Stimulated activated CD4-positive, alpha-beta T cell treated with anti-CD3 and anti-CD28 coated beads, TNF-alpha, amount 100 ng/mL, for 48 hours (primary cell): ENCODE measurements at regions not wholly inside any gene's neighbourhood (a gene's known extent, or its start where the extent isn't known, plus 50 kb on each side); places are given as distances from the start of the nearest gene placed in this dataset.

Experiments
- DNase-seq, 3 donors: peaks; one replicate each; pipeline ENCODE4 v3.0.0-alpha.2; 2020; ENCODE audit warnings: low read depth in 3 of 3

- no peak for DNase-seq
Observed at GRCh38 chr19:31402529-31403316, 53.5 kb upstream of the TSHZ3 start.

GRCh38 chr19:31406106-31406505, 56.9 kb upstream of the TSHZ3 start:
- DNase-seq = no peak

DNA sequence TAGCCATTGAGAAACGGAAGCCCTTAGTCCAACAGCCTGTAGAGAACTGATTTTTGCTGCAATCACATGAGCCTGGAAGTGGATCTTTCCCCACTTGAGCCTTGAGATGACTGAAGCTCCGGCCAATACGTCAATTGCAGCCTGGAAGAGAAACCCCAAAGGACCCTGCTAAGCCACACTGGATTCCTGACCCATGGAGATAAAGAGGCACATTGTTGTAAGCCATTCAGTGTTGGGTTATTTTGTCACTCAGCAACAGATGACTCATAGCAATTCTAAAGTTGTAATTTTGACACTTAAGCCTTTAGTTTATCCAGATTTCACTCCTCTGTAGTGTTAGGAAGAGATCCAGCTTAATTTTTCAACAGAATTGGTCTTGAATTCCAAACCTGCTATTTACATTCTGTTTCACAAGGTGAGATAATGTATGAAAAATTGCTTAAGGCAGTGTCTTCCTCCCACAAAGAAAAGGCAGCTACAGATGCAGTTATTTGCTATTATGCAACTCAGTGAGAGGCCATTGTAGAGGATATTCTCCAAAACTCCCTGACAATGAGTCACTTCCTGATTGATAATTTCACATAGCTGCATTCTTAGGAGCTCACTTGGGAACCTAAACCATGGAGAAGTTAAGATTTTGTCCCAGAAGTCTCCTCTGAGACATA, 59.4 kb upstream of the TSHZ3 start:
- no peak for DNase-seq

DNA sequence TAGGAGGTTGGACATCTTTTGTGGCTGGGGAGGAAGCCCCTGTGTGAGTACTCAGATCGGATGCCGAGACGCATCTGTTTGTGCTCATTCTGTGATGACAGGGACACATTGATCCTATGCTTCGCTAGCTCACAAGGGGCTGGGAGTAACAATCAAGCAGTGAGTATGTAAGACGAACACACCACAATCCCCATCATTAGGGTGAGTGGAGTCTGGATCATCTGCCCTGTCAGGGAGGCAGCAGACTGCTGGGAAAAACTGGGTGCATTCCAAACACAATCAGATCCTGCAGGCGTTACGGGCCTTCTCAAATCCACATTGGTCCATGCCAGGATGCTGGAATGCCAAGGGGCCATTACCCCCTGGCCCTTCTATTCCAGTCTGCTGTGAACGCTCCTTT, 64.1 kb upstream of the TSHZ3 start:
- no peak for DNase-seq

- no peak for DNase-seq
Observed at GRCh38 chr19:31415322-31415721, 66.1 kb upstream of the TSHZ3 start.

DNA sequence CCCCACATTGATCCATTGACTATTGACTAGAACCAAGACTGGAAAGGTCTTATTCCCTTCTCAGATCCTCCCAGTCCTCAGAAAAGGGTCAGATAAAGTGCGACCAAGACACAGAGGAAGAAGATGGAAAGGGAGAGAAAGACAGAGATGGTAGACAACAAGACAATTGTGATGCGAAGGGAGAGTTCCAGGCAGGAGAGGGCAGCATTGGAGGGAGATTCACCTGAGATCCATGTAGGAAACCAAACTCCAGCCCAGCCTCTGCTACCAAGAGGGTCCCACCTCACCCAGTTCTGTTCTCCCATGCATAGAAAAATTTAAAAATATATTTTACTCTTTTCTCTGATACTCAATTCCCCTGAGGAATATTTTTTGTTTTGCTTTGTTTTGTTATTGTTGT, 67.3 kb upstream of the TSHZ3 start:
- DNase-seq = no peak

- DNase-seq = no peak
Observed at GRCh38 chr19:31418055-31418454, 68.8 kb upstream of the TSHZ3 start.

- no peak for DNase-seq
Observed at GRCh38 chr19:31418692-31419430, 69.6 kb upstream of the TSHZ3 start.

- no peak for DNase-seq
Observed at GRCh38 chr19:31419871-31420445, 70.7 kb upstream of the TSHZ3 start.

- DNase-seq = no peak
Observed at GRCh38 chr19:31421082-31421481, 71.8 kb upstream of the TSHZ3 start.

DNA sequence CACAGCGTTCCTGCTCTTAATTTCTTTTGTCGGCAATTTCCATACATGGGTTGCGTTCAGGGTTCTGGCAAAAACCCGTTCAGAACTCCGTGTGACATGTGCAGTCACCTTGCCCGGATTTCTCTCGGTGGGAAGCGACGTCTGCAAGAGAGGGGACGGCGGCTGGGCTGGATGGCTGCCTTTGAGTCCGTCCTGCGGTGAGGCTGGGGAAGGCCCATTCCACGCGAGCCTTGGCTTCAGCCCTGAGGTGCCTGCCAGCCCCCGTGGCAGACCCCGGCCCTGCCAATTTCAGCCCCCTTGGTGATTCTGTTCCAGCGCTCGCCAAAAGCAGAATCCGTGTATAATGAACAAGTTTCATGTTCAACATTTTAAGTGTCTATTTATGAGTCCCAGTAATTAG, 72.6 kb upstream of the TSHZ3 start:
- DNase-seq = no peak

DNA sequence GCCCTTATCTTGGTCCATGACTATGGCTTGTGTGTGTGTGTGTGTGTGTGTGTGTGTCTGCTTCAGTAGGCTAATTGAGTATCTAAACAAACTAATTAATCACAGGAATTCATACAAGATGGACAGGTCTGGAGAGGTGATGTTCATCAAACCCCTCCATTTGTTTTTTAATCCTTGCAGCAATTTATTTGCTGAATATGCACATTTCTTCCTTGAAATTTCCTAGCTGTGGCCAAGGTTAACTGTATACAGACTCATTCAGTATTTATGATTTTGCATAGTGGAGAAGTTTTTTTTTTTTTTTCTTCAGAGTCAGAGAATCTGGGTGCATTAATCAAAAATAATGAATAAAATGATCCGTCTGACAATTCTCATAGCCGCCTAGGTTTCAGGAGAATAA, 74.7 kb upstream of the TSHZ3 start:
- no peak for DNase-seq

DNA sequence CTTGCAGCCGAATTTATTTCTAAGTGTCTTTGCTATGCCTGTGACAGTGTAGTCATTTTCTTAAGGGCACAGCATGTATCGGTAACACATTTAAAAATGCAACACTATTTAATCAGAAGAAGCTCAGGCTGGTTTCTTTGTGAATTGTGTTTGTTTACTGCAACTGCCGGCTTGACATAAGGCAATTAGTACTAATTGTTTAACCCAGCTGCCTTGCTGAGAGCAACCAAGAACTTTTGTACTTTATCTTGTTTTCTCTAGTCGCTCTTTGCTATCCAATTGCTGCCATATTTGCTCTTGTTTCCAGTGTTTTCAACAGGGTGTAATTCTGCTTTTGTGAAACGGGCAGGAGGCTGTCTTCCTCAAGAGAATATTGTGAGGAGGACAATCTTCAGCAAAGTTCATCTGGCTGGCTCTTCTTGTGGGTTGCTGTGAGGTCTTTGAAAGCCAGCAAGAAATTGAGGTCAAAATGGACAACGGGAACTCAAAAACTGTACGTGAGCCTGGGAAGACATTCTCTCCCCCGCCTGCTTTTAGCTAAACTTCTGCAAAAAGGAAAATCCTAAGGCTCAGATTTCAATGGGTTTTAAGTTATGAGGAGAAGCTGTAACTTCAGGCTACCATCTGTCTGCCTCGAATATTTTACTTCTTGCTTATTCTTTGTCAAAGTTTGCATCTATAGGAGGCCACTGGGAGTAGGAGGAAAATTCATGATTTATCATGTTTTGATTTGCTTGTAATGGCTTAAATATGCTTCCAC, 75.8 kb upstream of the TSHZ3 start:
- DNase-seq = no peak

DNA sequence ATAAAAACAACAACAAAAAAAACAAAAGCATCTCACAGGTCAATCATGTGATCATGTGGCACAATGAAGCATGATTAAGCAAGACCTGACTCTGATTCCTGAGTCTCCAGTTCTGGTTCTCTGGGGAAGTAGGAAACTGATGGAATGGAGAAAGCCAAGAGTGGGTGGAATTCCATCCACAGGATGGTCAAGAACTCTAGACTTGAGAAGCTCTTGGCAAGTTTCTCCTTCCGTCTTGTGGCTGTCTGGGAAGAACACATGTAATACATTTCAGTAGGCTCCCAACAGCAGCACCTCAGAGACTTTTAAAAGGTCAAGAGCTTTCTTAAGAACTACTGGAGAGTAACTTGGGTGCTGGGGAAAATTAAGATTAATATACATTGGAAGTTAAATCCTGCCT, 78.6 kb upstream of the TSHZ3 start:
- no peak for DNase-seq

GRCh38 chr19:31430381-31430780, 81.1 kb upstream of the TSHZ3 start:
- DNase-seq = no peak

DNA sequence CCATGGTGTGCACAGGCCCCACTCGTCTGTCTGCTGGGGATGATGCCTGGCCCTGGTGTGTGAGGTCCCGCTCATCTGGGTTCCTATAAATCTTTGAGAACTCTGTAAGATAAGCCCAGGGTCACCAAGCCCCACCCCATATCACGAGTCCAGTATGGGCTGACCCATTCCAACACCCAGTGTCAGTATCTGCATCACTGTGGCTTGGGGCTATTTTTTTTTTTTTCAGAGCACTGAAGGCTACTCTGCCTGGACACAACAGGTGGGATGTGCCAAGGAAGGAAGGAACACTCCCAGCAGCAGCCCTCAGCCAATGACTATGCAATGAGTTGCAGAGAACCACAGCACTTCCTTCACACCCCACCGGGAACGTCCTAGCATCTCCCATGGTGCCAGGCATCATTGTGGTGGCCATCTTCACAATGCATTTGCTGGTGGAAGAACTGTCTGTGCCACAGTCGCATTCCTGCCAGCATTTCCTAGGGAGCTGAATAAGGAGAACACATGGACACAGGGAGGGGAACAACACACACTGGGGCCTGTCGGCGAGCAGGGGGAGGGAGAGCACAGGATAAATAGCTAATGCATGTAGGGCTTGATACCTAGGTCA, 83.1 kb upstream of the TSHZ3 start:
- no peak for DNase-seq

DNA sequence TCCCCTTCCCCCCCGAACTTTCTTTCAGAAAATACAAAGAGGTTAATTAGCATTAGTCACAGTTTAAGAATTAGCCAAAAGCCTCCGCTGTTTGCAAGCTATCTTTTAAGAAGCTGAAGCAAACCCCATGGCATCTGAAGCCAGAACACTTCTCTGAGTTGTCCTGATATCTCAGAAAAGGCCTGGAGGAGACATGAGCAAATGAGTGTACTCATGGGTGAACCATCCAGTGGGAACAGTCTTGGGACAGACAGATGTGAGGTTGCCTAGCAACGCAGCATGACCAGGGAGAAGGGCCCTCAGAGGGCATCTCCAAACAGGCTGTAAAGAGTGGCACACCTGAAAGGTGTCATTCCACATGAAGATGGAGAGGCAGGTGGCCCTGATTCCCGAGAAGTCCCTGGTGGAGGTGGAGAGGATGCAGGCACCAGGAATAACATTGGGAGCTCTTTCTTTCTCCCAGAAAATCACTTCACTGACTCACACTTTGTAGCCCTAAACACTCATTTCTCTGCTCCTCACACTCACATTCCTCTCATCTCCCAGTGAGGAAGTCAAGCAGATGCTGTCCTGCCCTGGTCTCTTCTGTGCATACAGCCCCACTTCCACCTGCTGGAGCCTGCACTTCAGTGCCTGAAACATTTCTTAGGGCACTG, 87.0 kb upstream of the TSHZ3 start:
- DNase-seq = no peak

GRCh38 chr19:31438401-31439269, 89.4 kb upstream of the TSHZ3 start:
- no peak for DNase-seq

DNA sequence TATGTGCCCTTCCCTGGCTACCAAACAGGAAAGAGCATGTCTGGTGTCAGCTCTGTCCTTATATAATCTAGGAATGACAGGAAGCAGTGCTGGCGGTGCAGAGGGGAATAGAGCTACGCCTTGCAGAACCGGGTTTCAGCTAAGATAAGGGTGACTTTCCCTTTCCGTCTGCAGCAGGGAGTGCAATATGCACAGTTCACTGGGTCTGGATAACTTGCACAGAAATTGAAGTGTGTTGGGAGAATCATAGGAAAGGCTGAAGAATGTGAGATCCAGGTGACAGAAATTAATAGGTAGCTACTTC, 90.0 kb upstream of the TSHZ3 start:
- no peak for DNase-seq

GRCh38 chr19:31444931-31445330, 95.7 kb upstream of the TSHZ3 start:
- no peak for DNase-seq
